Cardiac muscle cell (in vitro differentiated cells and primary cell): ENCODE measurements at regions not wholly inside any gene's neighbourhood (a gene's known extent, or its start where the extent isn't known, plus 50 kb on each side); places are given as distances from the start of the nearest gene placed in this dataset.

ENCODE experiments used
- DNase-seq, 2 donors: peaks; one replicate each; pipeline versions ENCODE4 v3.0.0 to v3.0.0-alpha.2; 2010 to 2017; ENCODE audit warnings: low read depth in 1 of 2, low spot score in 1 of 2
- H3K27ac ChIP-seq: fragments of 200-600 bp; sonication (generic); 2 replicates; pipeline ENCODE4 v1.5.1; 2016
- H3K27me3 ChIP-seq: fragments of 200-600 bp; sonication (generic); 2 replicates; pipeline ENCODE4 v1.6.0; 2016; ENCODE audit warnings: control low read depth
- H3K36me3 ChIP-seq: fragments of 200-600 bp; sonication (generic); 2 replicates; pipeline ENCODE4 v1.5.1; 2016; ENCODE audit warnings: control low read depth
- H3K4me1 ChIP-seq: fragments of 200-600 bp; sonication (generic); 2 replicates; pipeline ENCODE4 v1.8.1; 2017; ENCODE audit warnings: low read depth, mild to moderate bottlenecking, mixed run types
- H3K4me3 ChIP-seq: fragments of 200-600 bp; sonication (generic); 2 replicates; pipeline ENCODE4 v1.5.1; 2016; ENCODE audit warnings: mild to moderate bottlenecking
- H3K9me3 ChIP-seq: fragments of 200-600 bp; sonication (generic); 2 replicates; pipeline ENCODE4 v1.5.1; 2017; ENCODE audit warnings: low read depth, mild to moderate bottlenecking, control low read depth
- CTCF ChIP-seq: IDR thresholded peaks from 2 replicates; pipeline ENCODE4 v1.5.1; 2012; ENCODE audit warnings: low read depth, mild to moderate bottlenecking, low read length

- Histone ChIP-seq H3K27me3 (no peaks in the 10 kb centered on the region), H3K9me3 (no peaks in the 10 kb centered on the region), H3K4me1 (no peaks in the 10 kb centered on the region), H3K36me3 (no peaks in the 10 kb centered on the region), H3K27ac (no peak overlapping the region), H3K4me3 (no peak overlapping the region)
- TF ChIP-seq CTCF = no peak
- no peak for DNase-seq
Measured at GRCh38 chr16:9300252-9300651, 208.8 kb downstream of the HAPSTR1 start.

- no peak overlapping the region for H3K27ac ChIP-seq
- no peaks in the 10 kb centered on the region for H3K27me3 ChIP-seq
- H3K4me3 ChIP-seq = no peak overlapping the region
- H3K9me3 ChIP-seq = no peaks in the 10 kb centered on the region
- TF ChIP-seq CTCF = no peak
- no peaks in the 10 kb centered on the region for H3K4me1 ChIP-seq
- no peaks in the 10 kb centered on the region for H3K36me3 ChIP-seq
- no peak for DNase-seq
Measured at GRCh38 chr16:9302072-9302471, 210.6 kb downstream of the HAPSTR1 start.

DNA sequence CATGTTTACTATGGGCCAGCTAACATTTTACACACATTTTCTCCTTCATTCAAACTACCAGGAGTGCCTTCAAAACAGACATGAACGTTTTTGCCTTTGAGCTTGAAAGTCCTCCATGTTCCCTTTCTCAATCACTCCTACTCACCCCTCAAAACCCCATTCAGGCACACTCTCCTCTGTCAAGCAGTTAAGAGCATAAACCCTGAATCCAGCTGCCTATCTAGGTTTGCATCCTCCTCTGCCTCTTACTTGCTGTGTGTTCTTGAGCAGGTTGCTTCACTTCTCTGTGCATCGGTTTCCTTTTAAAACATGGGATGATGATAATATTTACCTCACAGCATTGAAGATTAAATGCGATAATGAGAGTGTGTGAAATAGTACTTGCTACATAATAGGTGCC, 215.3 kb downstream of the HAPSTR1 start:
- no peaks in the 10 kb centered on the region for H3K36me3 ChIP-seq

DNA sequence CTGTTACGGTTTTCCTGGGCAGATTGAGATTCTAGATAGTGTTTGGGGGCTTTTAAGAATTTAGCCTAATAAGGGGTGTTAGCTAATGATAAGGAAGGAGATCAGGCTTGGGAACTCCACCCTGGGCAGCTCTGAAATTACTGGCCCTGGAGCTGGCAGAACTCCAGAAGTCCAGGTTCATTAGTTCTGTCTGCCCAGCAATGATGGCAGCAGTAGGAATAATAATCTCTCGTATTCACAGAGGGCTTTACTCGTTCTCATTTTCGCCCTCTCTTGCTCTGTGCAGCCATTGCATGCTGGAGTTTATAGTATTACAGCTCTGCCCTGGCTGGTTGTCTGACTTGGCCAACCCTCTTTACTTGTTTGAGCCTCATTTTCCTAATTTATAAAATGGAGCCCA, 216.0 kb downstream of the HAPSTR1 start:
- no peak overlapping the region for H3K27ac ChIP-seq
- H3K27me3 ChIP-seq = no peaks in the 10 kb centered on the region
- no peak overlapping the region for H3K4me3 ChIP-seq
- H3K36me3 ChIP-seq = no peaks in the 10 kb centered on the region
- no peak for DNase-seq
- H3K4me1 ChIP-seq = no peaks in the 10 kb centered on the region
- H3K9me3 ChIP-seq = no peaks in the 10 kb centered on the region
- no peak for TF ChIP-seq CTCF

More for the DNA sequence above, 215.3 kb downstream of the HAPSTR1 start:
- no peak for DNase-seq
- Histone ChIP-seq H3K4me1 (no peaks in the 10 kb centered on the region), H3K9me3 (no peaks in the 10 kb centered on the region), H3K27ac (no peak overlapping the region), H3K27me3 (no peaks in the 10 kb centered on the region), H3K4me3 (no peak overlapping the region)
- TF ChIP-seq CTCF = no peak

GRCh38 chr16:9308356-9308801, 216.9 kb downstream of the HAPSTR1 start:
- Histone ChIP-seq H3K36me3 (no peaks in the 10 kb centered on the region), H3K4me3 (no peak overlapping the region), H3K9me3 (no peaks in the 10 kb centered on the region), H3K27ac (no peak overlapping the region), H3K4me1 (no peaks in the 10 kb centered on the region), H3K27me3 (no peaks in the 10 kb centered on the region)
- no peak for TF ChIP-seq CTCF
- no peak for DNase-seq

GRCh38 chr16:9308850-9309249, 217.4 kb downstream of the HAPSTR1 start:
- H3K4me3 ChIP-seq = no peak overlapping the region
- no peaks in the 10 kb centered on the region for H3K27me3 ChIP-seq
- TF ChIP-seq CTCF = no peak
- H3K36me3 ChIP-seq = no peaks in the 10 kb centered on the region
- no peaks in the 10 kb centered on the region for H3K4me1 ChIP-seq
- DNase-seq = no peak
- H3K27ac ChIP-seq = no peak overlapping the region
- H3K9me3 ChIP-seq = no peaks in the 10 kb centered on the region
